ENCODE measurements at regions not wholly inside any gene's neighbourhood (a gene's known extent, or its start where the extent isn't known, plus 50 kb on each side); places are given as distances from the start of the nearest gene placed in this dataset.
"Not testable (repeated sequence)": the region's sequence is repeated elsewhere in the genome, so short reads cannot be mapped to it uniquely, and the experiment has no call there.

DNA sequence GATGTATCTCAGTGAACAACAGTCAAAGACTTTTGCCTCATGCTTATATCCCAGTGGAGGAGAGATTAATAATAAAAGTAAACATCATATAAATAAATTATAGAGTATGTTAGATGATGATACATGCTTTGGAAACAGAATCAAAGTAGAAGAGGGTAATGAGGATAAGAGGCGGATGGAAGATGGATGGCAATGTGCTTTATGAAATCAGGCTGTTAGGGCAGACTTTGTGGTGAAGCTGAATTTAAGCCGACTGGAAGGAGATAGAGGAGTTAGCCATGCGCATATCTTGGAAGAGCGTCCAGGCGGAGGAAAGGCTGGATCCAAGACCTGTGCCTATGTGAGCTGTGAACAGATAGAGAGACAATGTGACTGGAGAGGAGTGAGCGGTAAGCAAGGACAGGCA is 74.9 kb upstream of the GUCY1A1 start:
- DNase-seq (ENCODE audit: low read depth) = no peak

DNA sequence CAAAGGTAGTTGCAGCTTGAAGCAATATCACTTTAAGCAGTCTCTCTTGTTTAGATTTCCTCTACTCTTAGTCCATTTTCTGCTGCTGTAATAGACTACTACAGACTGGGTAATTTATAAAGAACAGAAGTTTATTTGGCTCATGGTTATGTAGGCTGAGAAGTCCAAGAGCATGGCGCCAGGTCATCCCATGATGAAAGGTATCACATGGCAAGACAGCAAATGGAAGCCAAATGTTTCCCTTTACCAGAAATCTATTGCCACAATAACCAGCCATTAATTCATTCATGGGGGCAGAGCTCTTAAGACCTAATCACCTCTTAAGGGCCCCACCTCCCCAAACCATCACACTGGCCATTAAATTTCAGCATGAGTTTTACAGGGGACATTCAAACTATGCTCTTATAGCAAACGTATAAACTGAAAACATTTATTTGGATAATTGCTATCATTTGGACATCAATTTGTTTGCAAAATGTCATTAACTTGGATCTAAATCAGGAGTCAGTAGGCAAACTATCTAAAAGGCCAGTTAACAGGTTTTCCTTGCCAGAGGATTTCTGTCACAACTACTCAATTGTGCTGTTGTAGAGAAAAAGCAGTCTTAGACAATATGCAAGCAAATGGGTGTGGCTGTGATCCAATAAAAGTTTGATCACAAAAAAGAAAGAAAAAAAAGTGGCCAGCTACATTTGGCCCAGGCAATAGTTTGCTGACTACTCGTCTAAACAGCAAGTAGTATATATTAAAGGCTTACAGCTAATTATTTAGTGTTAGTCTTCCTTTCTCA is 75.7 kb upstream of the GUCY1A1 start:
- DNase-seq (ENCODE audit: low read depth) = no peak

DNA sequence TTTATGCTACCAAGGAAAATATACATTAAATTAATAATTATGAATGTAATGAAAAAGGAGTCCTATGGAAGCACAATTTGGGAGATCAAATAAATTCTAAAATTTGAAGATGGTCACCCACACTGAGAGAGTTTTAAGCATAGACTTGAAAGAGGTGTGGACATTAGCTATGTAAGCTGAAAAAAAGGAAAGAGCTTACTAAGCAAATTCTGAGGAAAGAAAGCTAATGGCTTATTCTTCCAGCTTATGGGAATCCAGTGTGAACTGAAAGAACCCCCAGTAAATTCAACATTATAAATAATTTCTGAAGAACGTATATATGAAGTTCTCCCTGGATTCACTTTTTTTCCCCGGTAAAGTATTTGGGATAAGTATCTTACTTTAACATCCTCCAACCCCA is 78.2 kb upstream of the GUCY1A1 start:
- no peak for DNase-seq (ENCODE audit: low read depth)

DNA sequence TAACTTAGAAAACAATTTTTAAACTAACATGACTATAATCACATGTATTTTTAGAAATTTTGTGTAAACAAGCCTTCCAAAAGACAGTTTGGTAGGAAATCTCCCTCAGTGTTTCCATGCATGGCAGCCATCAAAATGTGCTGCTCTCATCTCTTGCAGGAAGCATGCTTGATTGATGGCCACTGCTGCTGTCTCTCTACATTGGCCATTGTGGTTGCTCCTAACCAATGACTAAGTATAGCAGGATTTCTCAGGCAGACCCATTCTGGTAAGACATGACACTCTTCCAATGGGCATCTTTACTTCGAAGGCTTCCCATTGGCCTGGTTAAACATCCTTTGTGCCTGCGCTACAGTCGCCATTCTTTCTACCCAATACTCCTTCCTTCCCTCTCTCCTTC is 78.9 kb upstream of the GUCY1A1 start:
- no peak for DNase-seq (ENCODE audit: low read depth)

DNA sequence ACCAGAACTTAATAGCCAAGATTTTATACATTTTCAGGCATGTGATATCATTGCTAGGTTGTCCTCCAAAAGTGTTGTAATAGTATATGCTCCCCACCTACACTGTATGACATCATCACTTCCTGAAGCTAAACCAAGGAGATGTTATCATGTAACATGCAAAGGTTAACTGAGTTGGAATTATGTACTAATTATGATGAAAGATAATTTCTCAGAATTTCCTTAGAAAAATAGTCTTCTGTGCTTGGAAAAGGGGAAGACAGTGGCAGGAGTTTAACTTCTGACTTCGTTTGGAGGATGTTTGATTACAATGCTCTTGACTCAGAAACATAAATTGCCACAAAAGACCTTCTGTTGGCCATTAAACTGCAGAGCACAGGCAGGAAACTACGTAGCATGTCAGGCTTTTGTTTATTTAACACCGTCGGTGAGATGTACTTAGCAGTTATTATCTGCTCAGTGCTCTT is 83.6 kb upstream of the GUCY1A1 start:
- DNase-seq (ENCODE audit: low read depth) = no peak

DNA sequence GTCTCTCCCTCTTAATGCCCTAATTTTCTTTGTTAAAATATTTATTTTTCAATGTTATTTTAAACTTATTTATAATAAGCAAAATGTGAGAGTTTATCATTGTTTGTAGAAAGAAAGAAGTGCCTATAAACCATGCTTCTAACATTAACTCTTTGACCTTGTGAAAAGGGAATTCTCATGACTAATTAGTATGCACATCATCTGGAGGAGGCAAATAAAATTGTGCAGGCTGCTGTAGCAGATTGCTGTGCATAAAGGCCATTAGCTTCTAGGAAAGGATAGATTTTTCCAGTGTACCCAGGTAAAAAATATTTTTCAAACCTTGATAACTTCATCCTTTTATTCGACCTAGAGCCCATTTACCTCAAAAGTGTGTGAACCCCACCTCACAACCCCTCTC is 84.6 kb upstream of the GUCY1A1 start:
- no peak for DNase-seq (ENCODE audit: low read depth)

DNA sequence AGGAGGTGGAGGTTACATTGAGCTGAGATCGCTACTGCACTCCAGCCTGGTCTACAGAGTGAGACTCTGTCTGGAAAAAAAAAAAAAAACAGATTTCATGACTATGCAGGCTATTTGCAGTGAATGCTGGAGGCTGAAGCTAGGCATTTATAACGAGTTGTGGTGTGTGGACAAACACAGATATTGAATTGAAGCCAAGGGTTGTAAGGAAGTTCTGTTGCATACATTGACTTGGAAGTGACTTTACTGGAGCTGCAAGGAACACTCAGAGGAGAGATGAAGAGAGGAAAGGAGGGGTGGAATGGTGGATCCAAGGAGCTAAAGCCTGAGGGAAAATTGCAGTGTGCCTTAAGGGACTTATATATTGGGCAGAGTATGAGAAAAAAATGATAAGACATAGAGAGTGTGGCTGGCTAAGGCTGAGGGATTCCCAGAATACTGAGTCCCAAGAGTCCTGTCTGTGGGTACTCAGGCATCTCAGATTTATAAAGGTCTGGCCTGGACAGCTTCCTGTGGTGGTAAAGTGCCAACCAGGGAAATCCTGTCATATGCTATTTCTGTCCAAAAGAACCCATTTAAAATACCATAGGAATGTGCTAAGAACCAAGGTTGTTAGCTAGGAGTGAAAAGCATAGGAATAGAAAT is 87.8 kb upstream of the GUCY1A1 start:
- no peak for DNase-seq (ENCODE audit: low read depth)

DNA sequence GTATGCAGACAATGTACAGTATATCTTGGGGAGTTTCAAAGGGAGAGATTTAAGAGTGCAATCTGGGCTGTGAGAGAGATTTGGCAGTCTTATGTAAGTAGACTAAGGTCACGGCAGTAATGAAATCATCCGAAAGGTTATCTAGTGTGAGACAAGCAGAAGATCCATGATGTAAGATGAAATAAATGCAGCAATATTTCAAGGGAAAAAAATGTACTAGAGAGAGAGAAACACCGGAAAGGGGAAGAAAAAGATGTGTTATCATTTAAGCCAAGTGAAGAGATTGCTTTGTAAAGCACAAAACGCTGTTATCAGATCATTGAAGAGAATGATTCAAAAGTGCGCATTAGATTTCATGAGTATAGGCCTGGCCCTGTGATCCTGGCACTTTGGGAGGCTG is 88.4 kb upstream of the GUCY1A1 start:
- DNase-seq (ENCODE audit: low read depth) = no peak

DNA sequence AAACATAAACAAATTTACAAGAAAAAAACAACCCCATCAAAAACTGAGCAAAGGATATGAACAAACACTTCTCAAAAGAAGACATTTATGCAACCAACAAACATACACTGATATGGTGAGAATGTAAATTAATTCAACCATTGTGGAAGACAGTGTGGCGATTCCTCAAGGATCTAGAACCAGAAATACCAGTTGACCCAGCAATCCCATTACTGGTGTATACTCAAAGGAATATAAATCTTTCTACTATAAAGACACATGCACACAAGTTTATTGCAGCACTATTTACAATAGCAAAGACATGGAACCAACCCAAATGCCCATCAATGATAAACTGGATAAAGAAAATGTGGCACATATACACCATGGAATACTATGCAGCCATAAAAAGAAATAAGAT is 92.3 kb upstream of the GUCY1A1 start:
- not testable (repeated sequence) for DNase-seq (ENCODE audit: low read depth)

DNA sequence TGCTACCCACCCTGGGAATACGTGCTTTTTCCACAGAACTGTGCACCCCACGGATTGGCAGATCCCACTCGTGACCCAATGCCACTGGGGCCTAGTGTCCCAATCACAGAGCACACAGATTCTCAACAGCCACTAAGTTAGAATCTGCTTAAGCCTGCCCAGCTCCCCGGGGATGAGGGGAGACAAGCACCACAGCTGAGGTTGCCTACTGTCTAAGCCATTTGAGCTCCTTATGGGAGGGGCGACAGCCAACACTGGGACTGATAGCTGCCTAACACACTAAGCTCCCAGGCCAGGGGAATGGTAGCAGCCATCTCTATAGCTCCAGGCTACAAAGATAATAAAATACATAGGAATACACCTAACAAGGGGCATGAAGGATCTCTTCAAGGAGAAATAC is 93.5 kb upstream of the GUCY1A1 start:
- DNase-seq (ENCODE audit: low read depth) = no peak

DNA sequence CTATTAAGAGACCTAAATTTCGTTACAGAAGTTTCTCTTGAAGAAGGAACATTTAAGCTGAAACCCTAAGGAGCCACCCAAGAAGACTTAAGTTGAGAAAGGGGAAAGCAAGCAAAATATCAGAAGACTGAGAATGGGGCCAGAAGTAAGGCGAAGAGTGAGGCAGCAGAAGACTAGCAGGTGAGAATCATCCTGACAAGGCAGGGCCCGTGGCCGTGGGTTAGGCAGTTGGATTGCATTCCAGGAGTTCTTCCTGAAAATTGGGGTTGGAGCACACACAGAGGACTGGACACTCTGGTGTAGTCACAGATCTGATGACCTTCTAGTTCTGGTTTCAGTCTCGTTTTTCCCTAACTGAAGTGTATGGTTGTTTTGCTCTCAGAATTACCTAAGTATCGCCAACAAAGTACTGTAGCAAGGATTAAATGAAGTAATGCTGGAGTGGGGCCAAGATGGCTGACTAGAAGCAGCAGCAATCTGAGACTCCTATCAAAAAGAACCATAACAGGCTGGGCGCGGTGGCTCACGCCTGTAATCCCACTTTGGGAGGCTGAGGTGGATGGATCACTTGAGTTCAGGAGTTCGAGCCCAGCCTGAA is 94.4 kb upstream of the GUCY1A1 start:
- no peak for DNase-seq (ENCODE audit: low read depth)

DNA sequence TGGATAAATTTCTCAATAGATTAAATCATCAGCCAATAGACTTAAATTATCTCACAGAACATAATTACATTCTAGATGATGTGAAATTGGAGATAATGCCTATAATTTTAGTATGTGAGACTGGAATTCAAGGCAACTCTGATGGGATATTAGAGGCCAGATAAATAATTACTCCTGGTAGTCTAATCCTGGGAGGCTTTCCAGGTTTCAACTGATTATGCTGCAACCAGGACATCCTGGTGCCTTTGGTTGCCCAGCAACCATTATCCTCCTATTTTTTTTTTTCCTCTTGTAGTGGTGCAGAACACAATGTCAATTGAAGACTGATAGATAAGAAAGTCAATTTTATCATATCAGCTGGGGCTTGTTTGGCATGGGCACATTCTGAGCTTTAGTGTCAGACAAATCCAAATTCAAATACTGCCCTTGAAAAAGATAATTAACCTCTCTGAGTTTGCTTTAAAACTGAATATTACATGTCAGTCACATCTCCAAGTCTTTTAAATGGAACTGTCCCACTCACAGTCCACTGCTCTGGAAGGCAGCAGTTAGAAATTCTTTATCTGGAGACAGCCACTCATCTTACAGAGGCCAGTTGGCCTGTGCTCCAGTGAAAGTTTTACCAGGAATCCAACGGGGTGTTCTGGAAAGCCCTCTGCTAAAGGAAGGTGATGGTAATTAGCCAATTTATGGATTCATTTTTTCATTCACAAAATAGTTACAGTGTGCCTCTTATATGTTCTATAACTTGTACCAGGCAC is 95.3 kb upstream of the GUCY1A1 start:
- no peak for DNase-seq (ENCODE audit: low read depth)

DNA sequence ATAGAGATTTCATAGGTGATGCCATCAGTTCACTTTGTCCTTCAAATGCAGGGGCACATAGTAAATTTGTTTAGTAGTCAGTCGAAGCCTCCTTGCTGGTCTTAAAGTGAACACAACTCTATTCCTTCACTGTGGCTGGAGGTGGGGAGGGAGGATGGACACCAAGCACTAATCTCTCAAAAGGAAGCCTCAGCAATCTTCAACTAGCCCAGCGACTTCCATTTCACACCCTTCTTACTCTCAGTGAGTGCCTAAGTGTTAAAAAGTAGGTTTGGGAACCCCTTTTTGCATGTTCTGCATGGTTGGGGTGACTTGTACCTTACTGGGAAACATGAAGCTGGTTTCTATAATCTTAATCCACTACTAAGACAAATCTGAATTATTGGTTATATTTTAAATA is 96.0 kb upstream of the GUCY1A1 start:
- no peak for DNase-seq (ENCODE audit: low read depth)

DNA sequence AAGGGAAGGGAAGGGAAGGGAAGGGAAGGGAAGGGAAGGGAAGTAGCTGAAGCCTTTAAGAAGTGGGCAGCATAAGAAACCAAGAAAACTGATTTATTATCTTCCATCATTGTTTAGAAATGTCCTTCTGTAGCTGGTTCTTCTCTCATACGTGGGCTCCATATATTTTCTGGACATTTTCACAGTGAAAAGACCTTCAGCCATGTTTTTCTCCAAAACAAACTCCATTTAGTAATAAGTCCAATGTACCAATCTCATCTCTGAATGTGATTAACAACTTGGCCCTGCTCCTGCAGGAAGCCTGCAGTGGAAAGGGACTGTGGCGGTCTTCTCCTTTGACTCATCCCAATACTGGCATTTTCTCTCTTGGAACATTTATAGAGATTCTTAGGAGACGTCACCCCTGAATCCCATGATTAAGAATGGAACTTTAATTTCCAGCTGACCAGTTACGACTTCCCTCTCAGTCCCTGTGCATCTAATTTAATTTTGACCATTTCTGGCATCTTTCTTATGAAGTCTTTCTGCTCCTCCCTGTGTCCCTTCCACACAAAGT is 96.6 kb upstream of the GUCY1A1 start:
- DNase-seq (ENCODE audit: low read depth) = no peak

DNA sequence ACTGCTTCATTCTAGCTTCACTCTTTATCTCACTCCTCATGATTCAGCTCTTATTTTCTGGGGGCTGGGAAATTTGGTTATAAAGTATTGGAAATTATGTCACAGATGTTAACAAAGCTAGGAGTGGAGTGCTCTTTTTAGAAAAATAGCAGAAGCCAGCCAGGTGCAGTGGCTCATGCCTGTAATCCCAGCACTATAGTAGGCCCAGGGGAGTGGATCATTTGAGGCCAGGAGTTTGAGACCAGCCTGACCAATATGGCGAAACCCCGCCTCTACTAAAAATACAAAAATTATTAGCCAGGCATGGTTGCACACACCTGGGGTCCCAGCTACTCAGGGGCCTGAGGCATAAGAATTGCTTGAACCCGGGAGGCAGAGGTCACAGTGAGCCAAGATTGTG is 97.2 kb upstream of the GUCY1A1 start:
- DNase-seq (ENCODE audit: low read depth) = no peak

DNA sequence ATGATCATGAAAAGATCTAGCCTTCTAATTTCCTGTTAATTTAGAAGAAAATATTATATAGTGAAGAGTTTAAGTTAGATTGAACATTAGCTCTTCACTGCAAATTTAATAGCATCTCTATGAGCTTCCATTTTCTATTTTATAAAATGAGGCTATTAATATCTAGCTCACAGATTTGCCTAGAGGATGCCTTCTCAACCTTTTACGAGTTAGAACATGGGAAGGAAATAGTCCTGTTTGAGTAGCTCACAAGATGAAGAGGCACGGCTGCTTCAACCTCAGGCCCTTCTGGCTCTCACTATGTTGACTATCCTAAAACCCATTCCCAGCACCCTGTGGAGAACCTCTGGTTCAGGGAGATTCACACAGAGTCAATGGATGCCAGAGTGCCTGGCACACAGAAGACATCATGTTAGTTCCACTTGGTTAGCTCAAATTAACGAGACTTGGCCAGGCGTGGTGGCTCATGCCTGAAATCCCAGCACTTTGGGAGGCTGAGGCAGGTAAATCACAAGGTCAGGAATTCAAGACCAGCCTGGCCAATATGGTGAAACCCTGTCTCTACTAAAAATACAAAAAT is 97.9 kb upstream of the GUCY1A1 start:
- no peak for DNase-seq (ENCODE audit: low read depth)

DNA sequence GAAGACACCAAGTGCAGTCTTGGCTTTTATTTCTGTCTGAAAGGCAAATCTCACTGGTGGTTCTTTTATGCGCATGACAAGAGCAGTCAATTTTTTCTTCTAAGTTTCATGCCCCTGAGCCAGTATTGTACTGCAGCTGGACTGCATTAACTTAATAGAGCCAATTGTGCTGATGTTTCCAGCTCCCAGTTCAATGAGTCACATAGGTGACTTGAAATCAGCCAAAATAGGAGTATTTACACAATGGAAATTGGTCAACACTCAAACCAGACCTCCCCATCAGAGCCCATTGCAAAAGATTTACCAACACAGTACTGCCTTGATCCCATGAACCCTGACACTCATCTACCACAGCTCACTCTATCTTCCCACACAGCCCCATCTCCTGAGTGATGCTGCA is 100.3 kb upstream of the GUCY1A1 start:
- no peak for DNase-seq (ENCODE audit: low read depth)

DNA sequence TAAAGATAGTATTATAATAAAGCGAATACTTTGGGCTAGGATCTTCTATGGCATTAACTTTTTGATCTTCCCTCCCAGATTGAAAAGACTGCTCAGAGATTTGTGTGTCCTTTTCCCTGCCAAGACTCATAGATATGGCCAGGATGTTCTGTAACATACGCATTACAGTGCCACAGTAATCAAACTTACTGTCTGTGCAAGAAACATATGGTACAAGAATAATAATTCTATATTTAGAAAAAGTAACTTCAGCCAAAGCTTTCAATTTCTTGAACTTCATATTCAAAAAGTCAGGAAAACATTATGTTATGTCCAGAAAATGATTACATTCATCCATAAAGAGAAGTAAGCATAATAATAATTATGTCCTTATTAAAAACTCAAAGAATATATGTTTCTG is 100.9 kb upstream of the GUCY1A1 start:
- DNase-seq (ENCODE audit: low read depth) = no peak

DNA sequence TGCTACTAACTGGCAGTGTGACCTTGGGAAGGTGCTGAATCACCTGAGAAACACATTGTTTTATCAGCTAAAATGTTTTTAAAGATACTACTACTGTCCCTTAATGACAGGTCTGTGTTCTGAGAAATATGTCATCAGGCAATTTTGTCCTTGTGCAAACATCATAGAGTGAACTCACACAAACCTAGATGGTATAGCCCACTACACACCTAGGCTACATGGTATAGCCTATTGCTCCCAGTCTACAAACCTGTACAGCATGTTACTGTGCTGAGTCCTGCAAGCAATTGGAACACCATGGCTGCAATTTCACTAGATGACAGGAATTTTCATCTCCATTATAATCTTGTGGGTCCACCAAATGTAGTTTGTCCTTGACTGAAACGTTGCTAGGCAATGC is 101.3 kb upstream of the GUCY1A1 start:
- DNase-seq (ENCODE audit: low read depth) = no peak

DNA sequence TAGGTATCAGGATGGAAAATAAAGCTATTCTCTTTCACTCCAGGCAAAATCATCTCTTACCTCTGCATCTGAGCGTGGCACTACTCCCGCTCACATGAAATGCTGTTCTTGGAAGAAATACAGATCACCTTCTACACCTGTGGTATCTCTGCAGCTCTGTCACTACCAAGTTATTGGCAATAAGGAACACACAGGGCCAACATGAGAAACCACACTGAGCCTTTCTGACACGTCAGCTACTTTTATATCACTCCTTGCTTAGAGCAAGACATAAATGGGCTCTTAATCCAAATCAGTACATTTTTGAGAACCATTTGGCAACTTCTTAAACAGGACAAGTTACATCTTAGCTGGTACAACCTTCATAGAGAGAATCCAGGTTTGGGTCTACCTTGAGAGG is 101.8 kb upstream of the GUCY1A1 start:
- DNase-seq (ENCODE audit: low read depth) = no peak

DNA sequence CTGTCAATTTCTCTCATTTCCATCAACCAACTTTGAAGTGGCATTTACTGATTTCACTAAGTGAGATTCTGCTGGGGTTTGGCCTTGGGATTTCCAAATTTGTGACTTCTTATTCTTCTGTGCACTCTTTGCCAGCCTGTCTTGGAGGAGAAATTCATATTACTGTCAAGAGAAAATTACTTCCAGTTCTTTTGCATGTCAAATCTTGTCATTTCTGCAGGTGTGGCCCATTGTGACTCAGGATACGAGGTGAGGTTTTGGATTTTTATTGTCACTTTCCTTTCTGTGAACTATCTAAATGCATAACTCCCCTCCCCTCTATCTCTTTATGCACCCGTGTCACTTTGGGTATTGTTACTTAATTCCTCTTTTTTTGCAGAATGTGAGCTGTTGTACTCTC is 102.6 kb upstream of the GUCY1A1 start:
- no peak for DNase-seq (ENCODE audit: low read depth)

DNA sequence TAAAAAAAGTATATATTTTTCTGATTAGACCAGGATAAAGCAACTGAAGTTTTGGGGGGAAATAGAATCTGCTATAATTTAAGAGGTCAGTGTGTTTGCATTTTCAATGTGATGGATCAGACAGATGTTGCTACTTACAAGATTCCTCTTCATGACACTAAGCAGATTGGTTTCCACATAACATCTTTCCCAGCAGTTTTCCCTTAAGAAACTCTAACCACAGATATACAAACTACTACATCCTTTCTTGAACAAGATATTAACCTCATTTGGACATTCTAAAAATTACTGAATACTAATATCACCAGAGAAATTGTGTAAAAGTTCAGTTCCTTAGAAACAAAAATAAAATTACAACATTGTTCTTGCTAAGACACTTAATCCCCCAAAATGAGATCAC is 106.7 kb upstream of the GUCY1A1 start:
- DNase-seq (ENCODE audit: low read depth) = no peak
